Renal cortical epithelial cell (primary cell): ENCODE measurements at regions not wholly inside any gene's neighbourhood (a gene's known extent, or its start where the extent isn't known, plus 50 kb on each side); places are given as distances from the start of the nearest gene placed in this dataset.

ENCODE experiments used
- DNase-seq: peaks from one replicate; pipeline ENCODE4 v3.0.0-alpha.2; 2011; ENCODE audit warnings: low read depth

GRCh38 chr19:29323440-29324290 is 110.7 kb upstream of the UQCRFS1 start:
- no peak for DNase-seq

DNA sequence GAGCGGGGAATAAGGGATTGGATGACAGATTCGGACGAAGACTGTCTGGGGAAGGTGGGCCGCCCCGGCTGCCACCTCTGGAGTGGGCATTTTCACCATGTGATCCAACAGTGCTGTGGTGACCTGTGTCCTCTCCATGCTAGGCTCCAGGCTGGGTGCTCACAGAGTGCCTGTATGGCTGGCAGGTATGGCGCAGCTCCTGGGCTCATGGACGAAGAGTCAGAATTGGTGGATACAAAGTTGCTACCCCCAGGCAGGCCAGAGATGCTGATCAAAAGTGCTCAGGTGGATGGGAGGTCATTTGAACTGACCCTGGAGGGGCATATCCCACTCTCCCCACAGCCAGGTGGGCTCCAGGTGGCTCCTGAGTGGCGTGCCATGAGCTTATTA is 111.3 kb upstream of the UQCRFS1 start:
- DNase-seq = no peak

- no peak for DNase-seq
Measured at GRCh38 chr19:29324717-29325116, 111.8 kb upstream of the UQCRFS1 start.

- no peak for DNase-seq
Measured at GRCh38 chr19:29325241-29325975, 112.5 kb upstream of the UQCRFS1 start.

DNA sequence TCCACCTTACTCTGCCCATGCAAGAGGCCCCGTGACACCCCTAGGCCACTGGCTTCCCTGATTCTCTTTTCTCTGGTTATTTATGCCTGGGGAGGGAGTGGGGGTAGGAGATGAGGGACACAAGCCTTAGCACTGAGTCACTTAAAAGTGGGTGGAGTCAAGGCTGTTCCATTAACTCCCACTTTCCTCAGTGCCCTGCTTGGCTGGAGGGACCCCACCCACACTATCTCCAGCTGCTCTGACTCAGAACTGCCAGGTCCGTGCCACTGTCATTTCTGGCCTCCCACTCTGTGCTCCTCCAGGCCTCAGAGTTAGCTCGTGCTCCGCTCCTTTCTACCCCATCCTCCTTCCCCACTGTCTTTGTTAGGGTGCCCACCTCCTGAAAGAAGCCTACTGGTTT is 113.4 kb upstream of the UQCRFS1 start:
- no peak for DNase-seq

DNA sequence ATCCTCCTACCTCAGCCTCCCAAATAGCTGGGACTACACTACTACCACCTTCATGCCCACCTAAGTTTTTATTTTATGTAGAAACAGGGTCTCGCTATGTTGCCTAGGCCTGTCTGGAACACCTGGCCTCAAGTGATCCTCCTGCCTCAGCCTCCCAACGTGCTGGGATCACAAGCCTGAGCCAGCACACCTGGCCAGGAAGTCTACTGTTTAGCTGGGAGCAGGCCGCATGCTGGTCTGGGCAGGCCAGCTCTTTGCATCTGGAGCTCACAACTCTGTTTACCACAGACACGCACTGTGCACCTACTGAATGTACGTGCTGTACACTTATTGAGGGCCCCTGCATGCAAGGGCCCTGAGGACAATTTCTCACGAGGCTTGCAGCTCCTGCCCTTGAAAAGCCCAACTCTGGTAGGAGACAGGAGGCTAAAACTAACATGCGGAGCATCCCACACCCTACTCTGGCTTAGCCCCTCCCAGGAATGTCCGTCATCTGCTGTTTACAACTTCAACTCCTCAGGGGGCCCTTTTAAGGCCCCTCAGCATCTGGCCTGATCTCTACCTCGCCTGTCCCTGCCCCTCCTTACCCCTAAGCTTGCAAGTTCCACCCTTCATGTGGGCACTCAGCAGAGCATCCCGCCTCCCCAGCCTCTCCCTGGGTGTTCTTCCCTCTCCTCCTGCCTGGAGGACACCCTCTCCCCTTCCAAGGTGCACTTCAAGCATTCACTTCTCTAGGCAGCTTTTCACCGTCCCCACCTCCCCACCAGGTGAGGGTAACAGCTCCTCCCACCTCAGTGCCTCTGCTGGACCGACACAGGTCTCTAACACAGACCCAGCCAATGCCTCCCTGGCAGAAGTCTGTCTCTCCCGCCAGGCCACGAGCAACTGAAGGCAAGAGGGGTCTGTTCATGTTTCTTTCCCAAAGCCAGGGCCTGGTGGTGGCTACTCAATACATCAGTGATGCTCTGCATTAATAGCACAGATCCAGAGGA is 114.2 kb upstream of the UQCRFS1 start:
- no peak for DNase-seq

GRCh38 chr19:29328586-29328985 is 115.6 kb upstream of the UQCRFS1 start:
- DNase-seq = no peak

GRCh38 chr19:29329460-29330134 is 116.6 kb upstream of the UQCRFS1 start:
- DNase-seq = no peak

- no peak for DNase-seq
Measured at GRCh38 chr19:29336425-29336824, 123.5 kb upstream of the UQCRFS1 start.

- no peak for DNase-seq
Measured at GRCh38 chr19:29337029-29337428, 124.1 kb upstream of the UQCRFS1 start.

DNA sequence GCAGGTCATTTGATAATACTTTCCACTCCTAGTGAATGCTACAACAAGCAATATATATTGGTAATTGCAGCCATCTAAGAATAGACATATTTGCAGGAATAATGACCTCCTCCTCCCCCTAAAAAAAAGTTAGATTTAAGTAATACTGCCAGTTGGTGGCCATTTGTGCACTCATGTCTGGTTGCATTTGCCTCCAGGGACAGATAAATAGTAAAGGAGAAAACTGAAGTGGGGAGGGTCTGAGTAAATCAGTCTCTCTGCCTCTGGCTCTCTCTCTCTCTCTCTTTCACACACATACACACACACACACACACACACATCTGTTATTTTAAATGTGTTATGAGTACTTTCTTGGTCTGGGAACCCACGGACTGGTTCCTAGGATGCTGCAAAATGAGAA is 125.5 kb upstream of the UQCRFS1 start:
- no peak for DNase-seq

- DNase-seq = no peak
Measured at GRCh38 chr19:29342721-29343120, 129.8 kb upstream of the UQCRFS1 start.

GRCh38 chr19:29364224-29364726 is 151.3 kb upstream of the UQCRFS1 start:
- DNase-seq = no peak

- DNase-seq = no peak
Measured at GRCh38 chr19:29364999-29365398, 152.0 kb upstream of the UQCRFS1 start.

GRCh38 chr19:29365836-29366417 is 153.0 kb upstream of the UQCRFS1 start:
- DNase-seq = no peak

DNA sequence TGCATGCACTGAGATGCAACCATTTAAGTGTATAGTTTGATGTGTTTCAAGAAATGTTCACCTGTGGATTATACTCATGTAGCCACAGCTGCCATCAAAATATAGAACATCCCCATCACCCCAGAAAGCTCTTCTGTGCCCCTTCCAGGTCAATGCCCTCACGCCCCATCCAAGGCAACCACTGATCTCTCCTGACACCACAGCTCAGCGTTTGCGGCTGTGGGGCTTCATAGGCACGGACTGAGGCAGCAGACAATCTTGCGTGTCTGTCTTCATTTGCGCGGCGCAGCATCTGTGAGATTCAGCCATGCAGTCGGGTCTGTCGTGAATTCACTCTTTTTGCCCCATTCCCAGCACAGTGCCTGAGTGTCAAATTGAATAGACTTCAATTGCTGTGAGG is 153.8 kb upstream of the UQCRFS1 start:
- no peak for DNase-seq

DNA sequence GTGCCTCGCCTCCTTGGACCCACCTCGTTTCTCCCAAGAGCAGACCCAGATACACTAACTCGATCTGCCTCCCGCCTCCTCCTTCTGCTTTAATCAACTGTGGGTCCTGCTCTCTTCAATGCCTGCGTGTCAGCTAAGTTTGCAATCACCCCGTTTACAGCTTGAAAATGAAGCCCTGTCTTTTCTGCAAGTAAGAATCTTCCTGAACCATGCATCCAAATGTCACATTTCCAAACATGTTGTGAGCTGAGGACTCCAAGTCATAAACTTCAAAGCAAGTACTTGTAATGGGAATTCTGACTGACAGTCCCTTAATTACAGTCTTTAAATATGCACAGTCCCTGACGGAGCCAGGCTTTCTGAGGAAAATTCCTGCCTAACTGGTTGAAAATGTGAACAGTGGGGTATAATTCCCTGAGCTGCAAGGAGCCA is 154.9 kb upstream of the UQCRFS1 start:
- DNase-seq = no peak

GRCh38 chr19:29370276-29370675 is 155.5 kb upstream of the VSTM2B start:
- no peak for DNase-seq

DNA sequence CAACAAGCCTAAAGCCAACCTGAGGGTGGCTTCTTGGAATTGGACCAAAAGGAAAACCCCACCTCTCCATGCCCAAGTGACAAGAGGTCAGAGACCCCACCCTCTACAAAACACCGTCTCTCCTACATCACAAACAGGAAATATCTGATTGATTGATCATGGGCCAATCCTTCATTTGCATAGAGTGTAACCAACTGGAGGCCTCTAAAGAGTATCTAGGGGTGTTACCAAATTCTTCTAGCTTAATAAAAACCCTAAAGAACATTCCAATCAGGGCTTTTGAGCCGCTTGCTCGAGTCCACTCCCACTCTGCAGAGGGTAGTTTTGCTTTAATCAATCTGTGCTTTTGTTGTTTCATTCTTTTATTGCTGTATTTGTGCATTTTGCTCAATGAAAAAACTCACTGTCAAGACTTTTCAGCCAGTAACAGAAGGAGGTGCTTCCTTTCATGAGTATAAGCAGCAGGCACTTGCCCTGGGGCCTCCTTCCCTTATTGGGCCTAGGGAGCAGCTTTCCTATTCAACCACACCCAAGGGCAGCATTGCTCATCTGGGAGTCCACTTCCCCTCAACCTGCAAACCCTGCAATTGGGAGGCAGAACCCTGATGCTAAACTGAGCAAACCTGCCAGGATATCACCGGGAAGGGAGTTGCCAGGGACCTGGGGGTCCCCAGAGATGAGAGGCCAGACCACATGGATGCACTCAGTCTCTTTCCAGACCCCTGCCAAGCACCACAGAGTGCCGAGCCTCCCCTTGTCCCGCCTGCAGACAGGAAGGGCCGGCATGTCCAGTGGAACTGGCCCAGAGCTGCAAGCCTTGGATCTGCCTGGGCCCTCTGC is 154.3 kb upstream of the VSTM2B start:
- DNase-seq = no peak

GRCh38 chr19:29372091-29372415 is 153.7 kb upstream of the VSTM2B start:
- DNase-seq = no peak
